HCT116 (cell line): ENCODE measurements at regions not wholly inside any gene's neighbourhood (a gene's known extent, or its start where the extent isn't known, plus 50 kb on each side); places are given as distances from the start of the nearest gene placed in this dataset.

ENCODE experiments used
- EGR1 ChIP-seq: IDR thresholded peaks from 2 replicates; pipeline ENCODE4 v1.6.1; 2012; ENCODE audit warnings: low read depth
- ELF1 ChIP-seq: IDR thresholded peaks from 2 replicates; pipeline ENCODE4 v1.6.1; 2012; ENCODE audit warnings: low read depth, borderline replicate concordance
- EZH2 ChIP-seq: fragments of 200-600 bp; sonication (generic); IDR thresholded peaks from 2 replicates; pipeline ENCODE4 v1.6.1; 2017; ENCODE audit warnings: antibody characterized with exemption, mixed run types
- EZH2phosphoT487 ChIP-seq: fragments of 200-600 bp; IDR thresholded peaks from 2 replicates; pipeline ENCODE4 v1.6.1; 2018; ENCODE audit warnings: antibody characterized with exemption, borderline replicate concordance
- FOSL1 ChIP-seq: IDR thresholded peaks from 2 replicates; pipeline ENCODE4 v1.6.1; 2012; ENCODE audit warnings: low read depth
- POLR2A ChIP-seq: IDR thresholded peaks from 2 replicates; pipeline ENCODE4 v1.7.0; 2011; ENCODE audit warnings: borderline replicate concordance; ENCODE audit not compliant: insufficient read depth, insufficient read length; ENCODE audit errors: extremely low read depth
- POLR2AphosphoS5 ChIP-seq: IDR thresholded peaks from 2 replicates; pipeline ENCODE4 v1.6.1; 2011; ENCODE audit warnings: mild to moderate bottlenecking, low read depth, low read length, moderate library complexity
- RAD21 ChIP-seq: IDR thresholded peaks from 2 replicates; pipeline ENCODE4 v1.6.1; 2012; ENCODE audit warnings: low read depth, mild to moderate bottlenecking
- REST ChIP-seq: IDR thresholded peaks from 2 replicates; pipeline ENCODE4 v1.6.1; 2012; ENCODE audit warnings: low read depth
- SP1 ChIP-seq: IDR thresholded peaks from 2 replicates; pipeline ENCODE4 v1.6.1; 2012; ENCODE audit warnings: low read depth
- ZFX ChIP-seq: fragments of 450-650 bp; IDR thresholded peaks from 2 replicates; pipeline ENCODE4 v1.6.1; 2017
- TF ChIP-seq, protein P1 (sequence below), 3 experiments: fragments of 200-600 bp in 1 of 3; sonication (generic) in 1 of 3; IDR thresholded peaks in 2 of 3; conservative IDR thresholded peaks in 1 of 3; 2 replicates each; pipeline ENCODE4 v1.5.1; 2012 to 2017; ENCODE audit warnings: low read depth in 2 of 3, low read length in 2 of 3, antibody characterized with exemption in 1 of 3, borderline replicate concordance in 1 of 3, control low read depth in 1 of 3, mild to moderate bottlenecking in 1 of 3, mixed read lengths in 1 of 3, mixed run types in 1 of 3, moderate library complexity in 1 of 3; ENCODE audit not compliant: insufficient read depth in 1 of 3
- TF ChIP-seq, protein P2 (sequence below): IDR thresholded peaks from 2 replicates; pipeline ENCODE4 v1.6.1; 2012

DNA sequence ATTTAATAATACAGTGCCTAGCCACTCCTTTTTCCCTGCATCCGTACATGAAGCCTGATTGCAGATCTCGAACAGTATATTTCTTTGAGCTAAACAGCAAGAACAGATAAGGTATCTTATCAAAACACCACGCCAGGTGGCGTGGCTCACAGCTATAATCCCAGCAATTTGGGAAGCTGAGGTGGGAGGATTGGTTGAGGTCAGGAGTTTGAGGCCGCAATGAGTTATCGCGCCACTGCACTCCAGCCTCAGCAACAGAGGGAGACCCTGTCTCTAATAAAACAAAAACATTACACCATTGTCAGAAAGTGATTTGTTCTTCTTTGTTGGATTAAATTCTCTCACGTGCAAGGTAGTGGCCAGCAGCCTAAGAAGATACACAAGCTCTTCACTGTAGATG, 291.2 kb upstream of the DMRT1 start:
- TF ChIP-seq ZFX (no peak), EZH2 (no peak), REST (no peak), POLR2A (no peak), ELF1 (no peak), SP1 (no peak), EZH2phosphoT487 (no peak), EGR1 (no peak), POLR2AphosphoS5 (no peak), RAD21 (no peak), FOSL1 (no peak)
- TF ChIP-seq, protein P1, sequence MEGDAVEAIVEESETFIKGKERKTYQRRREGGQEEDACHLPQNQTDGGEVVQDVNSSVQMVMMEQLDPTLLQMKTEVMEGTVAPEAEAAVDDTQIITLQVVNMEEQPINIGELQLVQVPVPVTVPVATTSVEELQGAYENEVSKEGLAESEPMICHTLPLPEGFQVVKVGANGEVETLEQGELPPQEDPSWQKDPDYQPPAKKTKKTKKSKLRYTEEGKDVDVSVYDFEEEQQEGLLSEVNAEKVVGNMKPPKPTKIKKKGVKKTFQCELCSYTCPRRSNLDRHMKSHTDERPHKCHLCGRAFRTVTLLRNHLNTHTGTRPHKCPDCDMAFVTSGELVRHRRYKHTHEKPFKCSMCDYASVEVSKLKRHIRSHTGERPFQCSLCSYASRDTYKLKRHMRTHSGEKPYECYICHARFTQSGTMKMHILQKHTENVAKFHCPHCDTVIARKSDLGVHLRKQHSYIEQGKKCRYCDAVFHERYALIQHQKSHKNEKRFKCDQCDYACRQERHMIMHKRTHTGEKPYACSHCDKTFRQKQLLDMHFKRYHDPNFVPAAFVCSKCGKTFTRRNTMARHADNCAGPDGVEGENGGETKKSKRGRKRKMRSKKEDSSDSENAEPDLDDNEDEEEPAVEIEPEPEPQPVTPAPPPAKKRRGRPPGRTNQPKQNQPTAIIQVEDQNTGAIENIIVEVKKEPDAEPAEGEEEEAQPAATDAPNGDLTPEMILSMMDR (IDR thresholded peaks at IDR 0.05 in 2 of 3, conservative IDR thresholded peaks at IDR 0.05 in 1 of 3; ENCODE audit: borderline replicate concordance in 1 of 3, insufficient read depth in 1 of 3, low read depth in 2 of 3, low read length in 2 of 3), result no peak
- TF ChIP-seq, protein P2, sequence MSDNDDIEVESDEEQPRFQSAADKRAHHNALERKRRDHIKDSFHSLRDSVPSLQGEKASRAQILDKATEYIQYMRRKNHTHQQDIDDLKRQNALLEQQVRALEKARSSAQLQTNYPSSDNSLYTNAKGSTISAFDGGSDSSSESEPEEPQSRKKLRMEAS, result no peak
